ENCODE measurements at regions not wholly inside any gene's neighbourhood (a gene's known extent, or its start where the extent isn't known, plus 50 kb on each side); places are given as distances from the start of the nearest gene placed in this dataset.

- Mint-ChIP-seq H3K9me3 (peaks cover 3% of the 10 kb centered on the region), H3K27me3 (ENCODE audit: low read depth) (no peaks in the 10 kb centered on the region), H3K27ac (ENCODE audit: unreplicated experiment) (no peak overlapping the region), H3K4me1 (no peaks in the 10 kb centered on the region), H3K36me3 (ENCODE audit: low read depth) (no peaks in the 10 kb centered on the region), H3K4me3 (no peak overlapping the region)
- DNase-seq (ENCODE audit: low read depth, low spot score), result no peak
- TF ChIP-seq, protein P1, sequence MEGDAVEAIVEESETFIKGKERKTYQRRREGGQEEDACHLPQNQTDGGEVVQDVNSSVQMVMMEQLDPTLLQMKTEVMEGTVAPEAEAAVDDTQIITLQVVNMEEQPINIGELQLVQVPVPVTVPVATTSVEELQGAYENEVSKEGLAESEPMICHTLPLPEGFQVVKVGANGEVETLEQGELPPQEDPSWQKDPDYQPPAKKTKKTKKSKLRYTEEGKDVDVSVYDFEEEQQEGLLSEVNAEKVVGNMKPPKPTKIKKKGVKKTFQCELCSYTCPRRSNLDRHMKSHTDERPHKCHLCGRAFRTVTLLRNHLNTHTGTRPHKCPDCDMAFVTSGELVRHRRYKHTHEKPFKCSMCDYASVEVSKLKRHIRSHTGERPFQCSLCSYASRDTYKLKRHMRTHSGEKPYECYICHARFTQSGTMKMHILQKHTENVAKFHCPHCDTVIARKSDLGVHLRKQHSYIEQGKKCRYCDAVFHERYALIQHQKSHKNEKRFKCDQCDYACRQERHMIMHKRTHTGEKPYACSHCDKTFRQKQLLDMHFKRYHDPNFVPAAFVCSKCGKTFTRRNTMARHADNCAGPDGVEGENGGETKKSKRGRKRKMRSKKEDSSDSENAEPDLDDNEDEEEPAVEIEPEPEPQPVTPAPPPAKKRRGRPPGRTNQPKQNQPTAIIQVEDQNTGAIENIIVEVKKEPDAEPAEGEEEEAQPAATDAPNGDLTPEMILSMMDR (conservative IDR thresholded peaks at IDR 0.05), result no peak
Observed at GRCh38 chr11:104451197-104451893, 287.4 kb upstream of the PDGFD start.

DNA sequence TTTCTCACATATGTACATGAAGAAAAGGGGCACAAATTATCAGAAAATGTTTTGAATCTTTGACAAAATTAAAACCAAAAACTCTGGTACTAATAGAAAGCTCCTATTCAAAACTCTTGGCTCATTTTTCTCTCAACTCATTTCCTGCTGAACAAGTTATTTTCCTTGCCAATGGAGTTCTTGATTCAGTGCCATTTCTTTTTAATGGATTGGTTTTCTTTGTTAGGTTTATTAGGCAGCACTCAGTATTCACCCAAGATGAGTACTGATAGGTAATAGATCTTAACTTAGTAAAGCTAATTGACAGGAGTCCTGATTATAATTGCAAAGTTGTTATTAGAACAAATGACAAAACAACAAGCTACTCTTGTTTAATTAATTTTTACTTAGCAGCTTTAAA lies 279.4 kb upstream of the PDGFD start:
- no peak overlapping the region for H3K4me3 Mint-ChIP-seq
- peaks cover 9% of the 10 kb centered on the region for H3K9me3 Mint-ChIP-seq
- H3K4me1 Mint-ChIP-seq, result no peaks in the 10 kb centered on the region
- no peak overlapping the region for H3K27ac Mint-ChIP-seq (ENCODE audit: unreplicated experiment)
- H3K36me3 Mint-ChIP-seq (ENCODE audit: low read depth), result no peaks in the 10 kb centered on the region
- no peak for DNase-seq (ENCODE audit: low read depth, low spot score)
- H3K27me3 Mint-ChIP-seq (ENCODE audit: low read depth), result no peaks in the 10 kb centered on the region
- TF ChIP-seq, protein P1 (conservative IDR thresholded peaks at IDR 0.05), result no peak

DNA sequence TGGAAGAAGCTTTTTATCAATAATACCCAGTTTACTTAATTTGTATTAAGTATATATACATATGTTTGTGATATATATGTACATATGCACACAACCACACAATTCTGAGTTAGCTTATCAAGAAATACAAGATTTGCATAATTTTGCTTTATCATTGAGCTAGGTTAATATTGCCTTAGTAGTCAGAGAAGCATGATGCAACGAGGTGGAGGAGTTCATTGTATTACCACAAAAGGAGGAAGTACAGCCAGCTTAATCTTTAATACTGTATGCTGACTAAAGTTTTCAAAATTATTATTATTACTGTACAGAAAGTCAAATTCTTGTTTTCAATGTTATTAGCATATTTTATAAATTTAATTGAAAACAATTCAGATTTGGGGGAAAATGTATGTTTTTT lies 278.4 kb upstream of the PDGFD start:
- Mint-ChIP-seq H3K9me3 (peaks cover 9% of the 10 kb centered on the region), H3K27me3 (ENCODE audit: low read depth) (no peaks in the 10 kb centered on the region), H3K36me3 (ENCODE audit: low read depth) (no peaks in the 10 kb centered on the region), H3K4me1 (no peaks in the 10 kb centered on the region), H3K27ac (ENCODE audit: unreplicated experiment) (no peak overlapping the region), H3K4me3 (no peak overlapping the region)
- no peak for DNase-seq (ENCODE audit: low read depth, low spot score)
- TF ChIP-seq, protein P1 (conservative IDR thresholded peaks at IDR 0.05), result no peak

GRCh38 chr11:104435494-104435893 lies 271.5 kb upstream of the PDGFD start:
- H3K9me3 Mint-ChIP-seq, result peaks cover 6% of the 10 kb centered on the region
- H3K36me3 Mint-ChIP-seq (ENCODE audit: low read depth), result no peaks in the 10 kb centered on the region
- no peak overlapping the region for H3K27ac Mint-ChIP-seq (ENCODE audit: unreplicated experiment)
- H3K4me1 Mint-ChIP-seq, result no peaks in the 10 kb centered on the region
- DNase-seq (ENCODE audit: low read depth, low spot score), result no peak
- H3K4me3 Mint-ChIP-seq, result no peak overlapping the region
- TF ChIP-seq, protein P1 (conservative IDR thresholded peaks at IDR 0.05), result no peak
- no peaks in the 10 kb centered on the region for H3K27me3 Mint-ChIP-seq (ENCODE audit: low read depth)

DNA sequence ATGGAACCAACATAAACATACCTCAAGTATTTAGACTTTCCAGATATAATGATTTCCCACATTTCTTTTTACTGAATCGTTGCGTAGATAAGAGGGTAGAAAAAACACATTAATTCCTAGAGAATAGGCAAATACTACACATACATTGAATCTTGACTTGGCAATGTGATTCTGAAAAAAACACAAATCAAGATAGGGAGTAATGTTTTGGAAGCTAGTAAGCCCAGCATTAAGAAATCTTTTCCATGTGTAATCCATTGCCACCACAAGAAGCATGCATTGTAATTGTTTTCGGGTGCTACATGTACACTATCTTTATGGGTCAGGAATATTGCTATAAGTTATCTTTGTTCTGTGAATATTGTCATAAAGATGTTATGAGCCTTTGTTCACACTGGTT lies 269.8 kb upstream of the PDGFD start:
- DNase-seq (ENCODE audit: low read depth, low spot score), result no peak
- no peak overlapping the region for H3K4me3 Mint-ChIP-seq
- no peak overlapping the region for H3K27ac Mint-ChIP-seq (ENCODE audit: unreplicated experiment)
- no peaks in the 10 kb centered on the region for H3K4me1 Mint-ChIP-seq
- peaks cover 4% of the 10 kb centered on the region for H3K9me3 Mint-ChIP-seq
- TF ChIP-seq, protein P1 (conservative IDR thresholded peaks at IDR 0.05), result no peak
- no peaks in the 10 kb centered on the region for H3K36me3 Mint-ChIP-seq (ENCODE audit: low read depth)
- no peaks in the 10 kb centered on the region for H3K27me3 Mint-ChIP-seq (ENCODE audit: low read depth)
